ENCODE measurements at regions not wholly inside any gene's neighbourhood (a gene's known extent, or its start where the extent isn't known, plus 50 kb on each side); places are given as distances from the start of the nearest gene placed in this dataset.
"Not testable (repeated sequence)": the region's sequence is repeated elsewhere in the genome, so short reads cannot be mapped to it uniquely, and the experiment has no call there.

DNA sequence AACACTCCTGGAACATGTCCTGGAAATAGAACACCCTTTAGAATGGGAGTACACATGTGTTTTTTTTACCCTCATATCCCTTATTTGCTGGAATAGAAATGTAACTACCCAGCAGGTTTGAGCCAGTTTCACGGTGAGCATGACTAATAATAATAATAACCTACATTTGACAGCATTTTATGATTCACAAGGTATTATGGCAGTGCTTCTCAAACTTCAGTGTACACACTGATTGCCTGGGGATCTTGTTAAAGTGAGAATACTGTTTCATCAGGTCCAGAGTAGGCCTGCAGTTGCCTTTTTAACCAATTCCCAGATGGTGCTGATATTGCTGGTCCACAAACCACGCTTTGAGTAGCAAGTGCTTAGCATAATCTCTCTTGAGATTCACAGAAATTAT, 63.9 kb downstream of the NFKBIZ start:
- no peaks in the 10 kb centered on the region for H3K27me3 ChIP-seq (replicated peaks; ENCODE audit: control insufficient read depth, insufficient read depth, low read length)
- no peaks in the 10 kb centered on the region for H3K4me1 ChIP-seq
- no peak overlapping the region for H3K4me3 Mint-ChIP-seq (ENCODE audit: unreplicated experiment)
- no peak overlapping the region for H3K4me3 ChIP-seq (ENCODE audit: low read depth, low read length)
- no TSS peak for BruUV-seq (replicated peaks)
- peaks cover 12% of the 10 kb centered on the region for H3K27me3 Mint-ChIP-seq (ENCODE audit: insufficient read depth, unreplicated experiment)
- H3K27ac Mint-ChIP-seq (ENCODE audit: unreplicated experiment), result no peak overlapping the region
- no peaks in the 10 kb centered on the region for H3K9me3 ChIP-seq
- H3K9me3 Mint-ChIP-seq (ENCODE audit: unreplicated experiment), result peaks cover 10% of the 10 kb centered on the region
- no peak for DNase-seq
- no peaks in the 10 kb centered on the region for H3K36me3 ChIP-seq (ENCODE audit: control insufficient read depth, insufficient read depth, low read length)
- no peaks in the 10 kb centered on the region for H3K36me3 Mint-ChIP-seq (ENCODE audit: insufficient read depth, unreplicated experiment)
- ChIA-PET POLR2A (no interaction called here), CTCF (no interaction called here)
- H3K4me1 Mint-ChIP-seq (ENCODE audit: low read depth, unreplicated experiment), result no peaks in the 10 kb centered on the region
- TF ChIP-seq, protein P1, sequence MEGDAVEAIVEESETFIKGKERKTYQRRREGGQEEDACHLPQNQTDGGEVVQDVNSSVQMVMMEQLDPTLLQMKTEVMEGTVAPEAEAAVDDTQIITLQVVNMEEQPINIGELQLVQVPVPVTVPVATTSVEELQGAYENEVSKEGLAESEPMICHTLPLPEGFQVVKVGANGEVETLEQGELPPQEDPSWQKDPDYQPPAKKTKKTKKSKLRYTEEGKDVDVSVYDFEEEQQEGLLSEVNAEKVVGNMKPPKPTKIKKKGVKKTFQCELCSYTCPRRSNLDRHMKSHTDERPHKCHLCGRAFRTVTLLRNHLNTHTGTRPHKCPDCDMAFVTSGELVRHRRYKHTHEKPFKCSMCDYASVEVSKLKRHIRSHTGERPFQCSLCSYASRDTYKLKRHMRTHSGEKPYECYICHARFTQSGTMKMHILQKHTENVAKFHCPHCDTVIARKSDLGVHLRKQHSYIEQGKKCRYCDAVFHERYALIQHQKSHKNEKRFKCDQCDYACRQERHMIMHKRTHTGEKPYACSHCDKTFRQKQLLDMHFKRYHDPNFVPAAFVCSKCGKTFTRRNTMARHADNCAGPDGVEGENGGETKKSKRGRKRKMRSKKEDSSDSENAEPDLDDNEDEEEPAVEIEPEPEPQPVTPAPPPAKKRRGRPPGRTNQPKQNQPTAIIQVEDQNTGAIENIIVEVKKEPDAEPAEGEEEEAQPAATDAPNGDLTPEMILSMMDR (IDR thresholded peaks at IDR 0.05; ENCODE audit: insufficient read depth in 1 of 2, low read depth in 1 of 2, low read length in 1 of 2, severe bottlenecking in 1 of 2, unreplicated experiment in 1 of 2), result no peak
- intact Hi-C loops (cut with micrococcal nuclease; ENCODE audit: unreplicated experiment), result no loop called here

DNA sequence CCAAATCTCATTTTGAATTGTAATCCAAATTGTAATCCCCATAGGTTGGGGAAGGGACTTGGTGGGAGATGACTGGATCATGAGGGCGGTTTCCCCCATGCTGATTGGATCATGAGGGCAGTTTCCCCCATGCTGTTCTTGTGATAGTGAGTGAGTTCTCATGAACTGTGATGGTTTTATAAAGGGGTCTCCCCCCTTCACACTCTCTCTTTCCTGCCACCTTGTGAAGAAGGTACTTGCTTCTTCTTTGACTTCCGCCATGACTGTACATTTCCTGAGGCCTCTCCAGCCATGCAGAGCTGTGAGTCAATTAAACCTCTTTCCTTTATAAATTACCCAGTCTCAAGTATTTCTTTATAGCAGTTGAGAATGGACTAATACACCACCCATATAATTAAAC, 68.4 kb downstream of the NFKBIZ start:
- BruUV-seq (replicated peaks); CTCF ChIA-PET; H3K36me3 ChIP-seq (ENCODE audit: control insufficient read depth, insufficient read depth, low read length); H3K27ac Mint-ChIP-seq (ENCODE audit: unreplicated experiment); POLR2A ChIA-PET; H3K4me1 ChIP-seq; H3K27me3 ChIP-seq (replicated peaks; ENCODE audit: control insufficient read depth, insufficient read depth, low read length); H3K4me1 Mint-ChIP-seq (ENCODE audit: low read depth, unreplicated experiment); H3K9me3 ChIP-seq; DNase-seq; H3K27me3 Mint-ChIP-seq (ENCODE audit: insufficient read depth, unreplicated experiment); intact Hi-C loops (cut with micrococcal nuclease; ENCODE audit: unreplicated experiment); H3K9me3 Mint-ChIP-seq (ENCODE audit: unreplicated experiment); H3K36me3 Mint-ChIP-seq (ENCODE audit: insufficient read depth, unreplicated experiment); H3K4me3 Mint-ChIP-seq (ENCODE audit: unreplicated experiment); H3K4me3 ChIP-seq (ENCODE audit: low read depth, low read length): not testable (repeated sequence)

DNA sequence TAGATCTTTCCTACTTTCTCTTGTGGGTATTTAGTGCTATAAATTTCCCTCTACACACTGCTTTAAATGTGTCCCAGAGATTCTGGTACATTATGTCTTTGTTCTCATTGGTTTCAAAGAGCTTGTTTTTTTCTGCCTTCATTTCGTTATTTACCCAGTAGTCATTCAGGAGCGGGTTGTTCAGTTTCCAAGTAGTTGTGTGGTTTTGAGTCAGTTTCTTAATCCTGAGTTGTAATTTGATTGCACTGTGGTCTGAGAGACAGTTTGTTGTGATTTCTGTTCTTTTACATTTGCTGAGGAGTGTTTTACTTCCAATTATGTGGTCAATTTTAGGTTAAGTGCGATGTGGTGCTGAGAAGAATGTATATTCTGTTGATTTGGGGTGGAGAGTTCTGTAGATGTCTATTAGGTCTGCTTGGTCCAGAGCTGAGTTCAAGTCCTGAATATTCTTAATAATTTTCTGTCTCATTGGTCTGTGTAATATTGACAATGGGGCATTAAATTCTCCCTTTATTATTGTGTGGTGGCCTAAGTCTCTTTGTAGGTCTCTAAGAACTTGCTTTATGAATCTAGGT, 72.9 kb downstream of the NFKBIZ start:
- H3K4me3 ChIP-seq (ENCODE audit: low read depth, low read length); H3K4me1 Mint-ChIP-seq (ENCODE audit: low read depth, unreplicated experiment); H3K36me3 ChIP-seq (ENCODE audit: control insufficient read depth, insufficient read depth, low read length); H3K27me3 Mint-ChIP-seq (ENCODE audit: insufficient read depth, unreplicated experiment); H3K27ac Mint-ChIP-seq (ENCODE audit: unreplicated experiment); CTCF ChIA-PET; DNase-seq; H3K4me1 ChIP-seq; H3K4me3 Mint-ChIP-seq (ENCODE audit: unreplicated experiment); H3K9me3 Mint-ChIP-seq (ENCODE audit: unreplicated experiment); H3K9me3 ChIP-seq; POLR2A ChIA-PET; BruUV-seq (replicated peaks); H3K27me3 ChIP-seq (replicated peaks; ENCODE audit: control insufficient read depth, insufficient read depth, low read length); intact Hi-C loops (cut with micrococcal nuclease; ENCODE audit: unreplicated experiment); H3K36me3 Mint-ChIP-seq (ENCODE audit: insufficient read depth, unreplicated experiment): not testable (repeated sequence)

DNA sequence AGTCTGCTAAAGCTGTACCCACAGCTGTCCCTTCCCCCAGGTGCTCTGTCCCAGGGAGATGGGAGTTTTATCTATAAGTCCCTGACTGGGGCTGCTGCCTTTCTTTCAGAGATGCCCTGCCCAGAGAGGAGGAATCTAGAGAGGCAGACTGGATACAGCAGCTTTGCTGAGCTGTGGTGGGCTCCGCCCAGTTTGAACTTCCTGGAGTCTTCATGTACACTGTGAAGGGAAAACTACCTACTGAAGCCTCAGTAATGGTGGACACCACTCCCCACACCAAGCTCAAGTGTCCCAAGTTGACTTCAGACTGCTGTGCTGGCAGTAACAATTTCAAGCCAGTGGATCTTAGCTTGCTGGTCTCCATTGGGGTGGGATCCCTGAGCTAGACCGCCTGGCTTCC, 75.3 kb downstream of the NFKBIZ start:
- H3K27me3 ChIP-seq (replicated peaks; ENCODE audit: control insufficient read depth, insufficient read depth, low read length); H3K36me3 Mint-ChIP-seq (ENCODE audit: insufficient read depth, unreplicated experiment); CTCF ChIA-PET; BruUV-seq (replicated peaks); H3K4me3 Mint-ChIP-seq (ENCODE audit: unreplicated experiment); DNase-seq; H3K27me3 Mint-ChIP-seq (ENCODE audit: insufficient read depth, unreplicated experiment); H3K4me3 ChIP-seq (ENCODE audit: low read depth, low read length); H3K4me1 Mint-ChIP-seq (ENCODE audit: low read depth, unreplicated experiment); H3K27ac Mint-ChIP-seq (ENCODE audit: unreplicated experiment); POLR2A ChIA-PET; H3K9me3 ChIP-seq; intact Hi-C loops (cut with micrococcal nuclease; ENCODE audit: unreplicated experiment); H3K9me3 Mint-ChIP-seq (ENCODE audit: unreplicated experiment); H3K4me1 ChIP-seq; H3K36me3 ChIP-seq (ENCODE audit: control insufficient read depth, insufficient read depth, low read length): not testable (repeated sequence)

DNA sequence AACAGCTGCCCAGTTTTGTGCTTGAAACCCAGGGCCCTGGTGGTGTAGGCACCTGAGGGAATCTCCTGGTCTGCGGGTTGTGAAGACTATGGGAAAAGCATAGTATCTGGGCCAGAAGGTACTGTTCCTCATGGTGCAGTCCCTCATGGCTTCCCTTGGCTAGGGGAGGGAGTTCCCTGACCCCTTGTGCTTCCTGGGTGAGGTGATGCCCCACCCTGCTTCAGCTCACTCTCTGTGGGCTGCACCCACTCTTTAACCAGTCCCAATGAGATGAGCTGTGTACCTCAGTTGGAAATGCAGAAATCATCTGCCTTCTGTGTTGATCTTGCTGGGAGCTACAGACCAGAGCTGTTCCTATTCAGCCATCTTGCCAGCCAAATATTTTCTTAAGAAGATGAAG, 75.8 kb downstream of the NFKBIZ start:
- H3K4me1 Mint-ChIP-seq (ENCODE audit: low read depth, unreplicated experiment); H3K27me3 ChIP-seq (replicated peaks; ENCODE audit: control insufficient read depth, insufficient read depth, low read length); H3K27ac Mint-ChIP-seq (ENCODE audit: unreplicated experiment); H3K4me3 Mint-ChIP-seq (ENCODE audit: unreplicated experiment); H3K36me3 ChIP-seq (ENCODE audit: control insufficient read depth, insufficient read depth, low read length); H3K36me3 Mint-ChIP-seq (ENCODE audit: insufficient read depth, unreplicated experiment); DNase-seq; CTCF ChIA-PET; BruUV-seq (replicated peaks); H3K9me3 ChIP-seq; H3K4me1 ChIP-seq; POLR2A ChIA-PET; H3K4me3 ChIP-seq (ENCODE audit: low read depth, low read length); H3K27me3 Mint-ChIP-seq (ENCODE audit: insufficient read depth, unreplicated experiment); intact Hi-C loops (cut with micrococcal nuclease; ENCODE audit: unreplicated experiment); H3K9me3 Mint-ChIP-seq (ENCODE audit: unreplicated experiment): not testable (repeated sequence)

All from Caco-2 (cell line).